Esophagus mucosa (tissue), 1 donor: ENCODE measurements at regions not wholly inside any gene's neighbourhood (a gene's known extent, or its start where the extent isn't known, plus 50 kb on each side); places are given as distances from the start of the nearest gene placed in this dataset.
"Not testable (repeated sequence)": the region's sequence is repeated elsewhere in the genome, so short reads cannot be mapped to it uniquely, and the experiment has no call there.

Experiments
- ATAC-seq: fragments of 200-7000 bp; cut with Tn5 transposase; one replicate; pipeline ENCODE4 v1.9.1; 2020
- donor health status: DM: yes; HTN: yes; CAD: no.

- ATAC-seq, result no peak
Measured at GRCh38 chr3:88703501-88704059, 403.8 kb upstream of the EPHA3 start.

GRCh38 chr3:88704338-88704737 lies 403.1 kb upstream of the EPHA3 start:
- no peak for ATAC-seq

GRCh38 chr3:88707837-88708236 lies 399.6 kb upstream of the EPHA3 start:
- ATAC-seq, result no peak

- no peak for ATAC-seq
Measured at GRCh38 chr3:88712552-88712951, 394.9 kb upstream of the EPHA3 start.

GRCh38 chr3:88713233-88713691 lies 394.2 kb upstream of the EPHA3 start:
- ATAC-seq, result no peak

GRCh38 chr3:88725440-88726165 lies 381.8 kb upstream of the EPHA3 start:
- no peak for ATAC-seq

GRCh38 chr3:88732186-88732585 lies 375.2 kb upstream of the EPHA3 start:
- no peak for ATAC-seq

- no peak for ATAC-seq
Measured at GRCh38 chr3:88742106-88742505, 365.3 kb upstream of the EPHA3 start.

GRCh38 chr3:88742674-88743507 lies 364.5 kb upstream of the EPHA3 start:
- no peak for ATAC-seq

- ATAC-seq, result no peak
Measured at GRCh38 chr3:88744896-88745295, 362.5 kb upstream of the EPHA3 start.

- not testable (repeated sequence) for ATAC-seq
Measured at GRCh38 chr3:88747145-88747544, 360.3 kb upstream of the EPHA3 start.

- no peak for ATAC-seq
Measured at GRCh38 chr3:88758676-88759075, 348.7 kb upstream of the EPHA3 start.

- ATAC-seq, result no peak
Measured at GRCh38 chr3:88767746-88768145, 339.7 kb upstream of the EPHA3 start.

- ATAC-seq, result no peak
Measured at GRCh38 chr3:88773766-88774165, 333.7 kb upstream of the EPHA3 start.

- no peak for ATAC-seq
Measured at GRCh38 chr3:88775026-88775690, 332.3 kb upstream of the EPHA3 start.

GRCh38 chr3:88779482-88779881 lies 327.9 kb upstream of the EPHA3 start:
- no peak for ATAC-seq

- no peak for ATAC-seq
Measured at GRCh38 chr3:88784925-88785324, 322.5 kb upstream of the EPHA3 start.

- ATAC-seq, result no peak
Measured at GRCh38 chr3:88785841-88786240, 321.6 kb upstream of the EPHA3 start.

- ATAC-seq, result no peak
Measured at GRCh38 chr3:88795503-88795902, 311.9 kb upstream of the EPHA3 start.

- ATAC-seq, result peak; percentile 55
Measured at GRCh38 chr3:88807491-88808105, 299.8 kb upstream of the EPHA3 start.

GRCh38 chr3:88809993-88810392 lies 297.4 kb upstream of the EPHA3 start:
- no peak for ATAC-seq

GRCh38 chr3:88810455-88810854 lies 297.0 kb upstream of the EPHA3 start:
- no peak for ATAC-seq

- no peak for ATAC-seq
Measured at GRCh38 chr3:88811096-88811495, 296.3 kb upstream of the EPHA3 start.
